Activated T-cell treated with anti-CD3 and anti-CD28 coated beads, Interleukin-2, amount 50 U/mL, for 72 hours (primary cell): ENCODE measurements at regions not wholly inside any gene's neighbourhood (a gene's known extent, or its start where the extent isn't known, plus 50 kb on each side); places are given as distances from the start of the nearest gene placed in this dataset.
"Not testable (repeated sequence)": the region's sequence is repeated elsewhere in the genome, so short reads cannot be mapped to it uniquely, and the experiment has no call there.

Experiments used
- ATAC-seq, 2 donors: fragments of 150-1000 bp; cut with Tn5 transposase; replicated peaks in 1 of 2; 2 replicates each; pipeline ENCODE4 v1.10.0; 2021; ENCODE audit warnings: moderate library complexity in 2 of 2, mild to moderate bottlenecking in 1 of 2
- DNase-seq, 2 donors: peaks; one replicate each; pipeline ENCODE4 v3.0.0; 2021 to 2022; ENCODE audit warnings: mixed read lengths in 1 of 2
- H3K27ac Mint-ChIP-seq: one replicate; pipeline ENCODE4 v1.8.0; 2022; ENCODE audit warnings: mild to moderate bottlenecking, moderate library complexity, mixed read lengths
- H3K27me3 Mint-ChIP-seq: one replicate; pipeline ENCODE4 v1.8.0; 2022; ENCODE audit warnings: low read depth, mixed read lengths
- H3K36me3 Mint-ChIP-seq, 2 donors: one replicate each; pipeline ENCODE4 v1.8.0; 2022; ENCODE audit warnings: mixed read lengths in 2 of 2, mild to moderate bottlenecking in 1 of 2; ENCODE audit not compliant: insufficient read depth in 2 of 2
- H3K4me1 Mint-ChIP-seq: one replicate; pipeline ENCODE4 v1.8.0; 2022; ENCODE audit warnings: low read depth, mixed read lengths
- H3K4me3 Mint-ChIP-seq, 2 donors: one replicate each; pipeline ENCODE4 v1.8.0; 2022; ENCODE audit warnings: mild to moderate bottlenecking in 2 of 2, mixed read lengths in 2 of 2, moderate library complexity in 2 of 2
- H3K9me3 Mint-ChIP-seq, 2 donors: one replicate each; pipeline ENCODE4 v1.8.0; 2022; ENCODE audit warnings: mixed read lengths in 2 of 2

GRCh38 chr13:111627596-111627995 is 307.2 kb downstream of the TEX29 start:
- H3K4me3 Mint-ChIP-seq: no peak overlapping the region
- no peak overlapping the region for H3K27ac Mint-ChIP-seq
- no peaks in the 10 kb centered on the region for H3K9me3 Mint-ChIP-seq
- H3K36me3 Mint-ChIP-seq: no peaks in the 10 kb centered on the region
- H3K27me3 Mint-ChIP-seq: no peaks in the 10 kb centered on the region
- DNase-seq (no peak), ATAC-seq (no peak)
- H3K4me1 Mint-ChIP-seq: no peaks in the 10 kb centered on the region

- no peak overlapping the region for H3K4me3 Mint-ChIP-seq
- H3K9me3 Mint-ChIP-seq: no peaks in the 10 kb centered on the region
- H3K36me3 Mint-ChIP-seq: no peaks in the 10 kb centered on the region
- ATAC-seq: no peak
- no peak for DNase-seq
- H3K27ac Mint-ChIP-seq: no peak overlapping the region
- no peaks in the 10 kb centered on the region for H3K27me3 Mint-ChIP-seq
- no peaks in the 10 kb centered on the region for H3K4me1 Mint-ChIP-seq
Observed at GRCh38 chr13:111629016-111629415, 308.6 kb downstream of the TEX29 start.

- Mint-ChIP-seq H3K36me3 (no peaks in the 10 kb centered on the region), H3K4me1 (no peaks in the 10 kb centered on the region), H3K27ac (no peak overlapping the region), H3K27me3 (no peaks in the 10 kb centered on the region), H3K9me3 (no peaks in the 10 kb centered on the region), H3K4me3 (no peak overlapping the region)
- no peak for DNase-seq
- ATAC-seq: no peak
Observed at GRCh38 chr13:111629457-111629856, 309.0 kb downstream of the TEX29 start.

DNA sequence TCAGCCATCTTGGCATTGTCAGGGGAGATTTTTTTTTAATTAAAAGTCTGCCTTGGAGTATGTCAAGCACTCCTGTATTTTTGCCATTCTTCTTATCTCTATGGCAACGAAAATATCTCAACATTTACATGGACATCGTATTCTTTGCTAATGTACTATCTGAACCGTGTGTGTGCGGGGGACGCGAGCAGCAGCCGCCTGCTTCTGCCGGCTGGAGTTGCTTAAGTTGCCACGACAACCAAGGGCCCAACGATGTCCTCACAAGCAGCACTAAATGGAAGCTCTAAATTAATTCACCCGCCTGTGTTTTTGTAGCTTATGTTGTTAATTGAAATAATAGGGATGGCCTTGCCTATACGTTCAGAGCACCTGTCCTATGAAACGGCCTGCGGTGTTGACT is 309.5 kb downstream of the TEX29 start:
- no peaks in the 10 kb centered on the region for H3K4me1 Mint-ChIP-seq
- ATAC-seq: no peak

GRCh38 chr13:111630406-111630805 is 310.0 kb downstream of the TEX29 start:
- DNase-seq (no peak), ATAC-seq (no peak)
- Mint-ChIP-seq H3K27me3 (no peaks in the 10 kb centered on the region), H3K4me3 (no peak overlapping the region), H3K4me1 (no peaks in the 10 kb centered on the region), H3K9me3 (no peaks in the 10 kb centered on the region), H3K27ac (no peak overlapping the region), H3K36me3 (no peaks in the 10 kb centered on the region)

More for the DNA sequence above, 309.5 kb downstream of the TEX29 start:
- Mint-ChIP-seq H3K9me3 (no peaks in the 10 kb centered on the region), H3K27me3 (no peaks in the 10 kb centered on the region), H3K36me3 (no peaks in the 10 kb centered on the region), H3K4me3 (no peak overlapping the region), H3K27ac (no peak overlapping the region)
- no peak for DNase-seq

DNA sequence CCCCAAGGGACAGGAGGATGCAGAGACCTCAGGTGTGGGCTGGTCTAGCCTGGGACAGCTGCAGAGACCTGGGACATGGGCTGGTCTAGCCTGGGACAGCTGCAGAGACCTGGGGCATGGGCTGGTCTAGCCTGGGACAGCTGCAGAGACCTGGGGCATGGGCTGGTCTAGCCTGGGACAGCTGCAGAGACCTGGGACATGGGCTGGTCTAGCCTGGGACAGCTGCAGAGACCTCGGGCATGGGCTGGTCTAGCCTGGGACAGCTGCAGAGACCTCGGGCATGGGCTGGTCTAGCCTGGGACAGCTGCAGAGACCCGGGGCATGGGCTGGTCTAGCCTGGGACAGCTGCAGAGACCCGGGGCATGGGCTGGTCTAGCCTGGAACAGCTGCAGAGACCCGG is 310.8 kb downstream of the TEX29 start:
- H3K36me3 Mint-ChIP-seq, H3K4me3 Mint-ChIP-seq, H3K9me3 Mint-ChIP-seq, ATAC-seq, H3K27me3 Mint-ChIP-seq, H3K4me1 Mint-ChIP-seq, DNase-seq, H3K27ac Mint-ChIP-seq: not testable (repeated sequence)

GRCh38 chr13:111632906-111633305 is 312.5 kb downstream of the TEX29 start:
- no peaks in the 10 kb centered on the region for H3K27me3 Mint-ChIP-seq
- no peak for ATAC-seq

DNA sequence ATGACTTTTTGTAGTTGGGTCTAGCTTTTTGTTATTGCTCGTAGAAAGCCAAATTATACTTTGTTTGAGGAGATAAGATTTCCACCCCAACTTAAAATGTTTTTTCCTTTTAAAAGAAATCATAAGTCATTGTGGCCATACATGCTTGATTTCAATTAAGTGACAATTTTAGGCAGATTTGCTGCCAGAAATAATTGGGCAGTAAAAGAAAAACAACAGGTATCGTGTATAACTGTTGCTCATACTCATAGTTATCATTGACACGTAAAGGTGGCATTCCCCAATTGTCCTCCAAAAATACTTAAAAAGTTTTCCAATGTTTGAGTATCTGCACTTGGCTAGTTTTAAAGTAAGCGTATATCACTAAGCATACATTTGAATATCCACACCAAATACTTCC is 313.0 kb downstream of the TEX29 start:
- no peaks in the 10 kb centered on the region for H3K27me3 Mint-ChIP-seq
- ATAC-seq: no peak
- no peak overlapping the region for H3K4me3 Mint-ChIP-seq
- H3K4me1 Mint-ChIP-seq: no peaks in the 10 kb centered on the region
- no peaks in the 10 kb centered on the region for H3K36me3 Mint-ChIP-seq
- no peak for DNase-seq
- H3K27ac Mint-ChIP-seq: no peak overlapping the region
- H3K9me3 Mint-ChIP-seq: no peaks in the 10 kb centered on the region

More at GRCh38 chr13:111632906-111633305, 312.5 kb downstream of the TEX29 start:
- Mint-ChIP-seq H3K27ac (no peak overlapping the region), H3K4me1 (no peaks in the 10 kb centered on the region), H3K36me3 (no peaks in the 10 kb centered on the region), H3K4me3 (no peak overlapping the region), H3K9me3 (no peaks in the 10 kb centered on the region)
- DNase-seq: no peak

DNA sequence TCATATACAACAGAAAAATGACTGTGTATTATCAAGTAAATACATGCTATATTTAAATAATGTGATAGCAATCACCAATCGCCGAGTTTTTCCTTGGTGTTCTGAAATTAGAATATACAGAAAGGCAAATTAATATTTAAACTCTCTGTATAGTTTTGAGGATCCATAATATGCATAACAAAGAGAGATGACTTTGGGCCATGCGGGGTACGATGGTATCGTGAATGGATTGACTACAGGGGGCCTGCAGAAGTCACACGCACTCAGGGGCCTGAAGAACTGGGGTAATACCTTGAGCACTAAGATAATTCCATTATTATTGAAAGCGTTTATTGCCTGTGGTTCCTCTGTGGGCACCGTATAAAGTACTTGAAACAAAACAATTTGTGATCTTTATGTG is 314.0 kb downstream of the TEX29 start:
- ATAC-seq: no peak
- Mint-ChIP-seq H3K27ac (no peak overlapping the region), H3K4me1 (no peaks in the 10 kb centered on the region), H3K27me3 (no peaks in the 10 kb centered on the region), H3K4me3 (no peak overlapping the region), H3K36me3 (no peaks in the 10 kb centered on the region), H3K9me3 (no peaks in the 10 kb centered on the region)
- DNase-seq: no peak

DNA sequence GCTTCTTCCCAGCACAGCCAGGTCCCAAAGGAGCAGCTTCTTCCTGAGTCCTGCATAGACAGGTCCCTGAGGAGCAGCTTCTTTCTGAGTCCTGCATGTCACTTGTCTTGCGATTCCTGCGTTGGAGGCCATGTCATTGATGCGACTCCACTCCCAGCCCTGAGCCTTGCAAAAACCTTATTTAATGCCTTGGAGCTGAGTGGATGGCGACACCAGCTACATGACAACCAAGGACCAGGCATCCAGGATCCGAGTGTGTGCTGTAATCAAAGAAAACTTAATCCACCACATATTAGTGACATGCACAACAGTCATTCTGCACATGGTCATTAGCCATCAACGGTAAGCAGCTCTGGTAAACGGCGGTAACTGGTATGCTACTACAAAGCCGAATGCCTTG is 315.8 kb downstream of the TEX29 start:
- H3K36me3 Mint-ChIP-seq: no peaks in the 10 kb centered on the region
- no peaks in the 10 kb centered on the region for H3K27me3 Mint-ChIP-seq
- DNase-seq: no peak
- no peaks in the 10 kb centered on the region for H3K4me1 Mint-ChIP-seq
- no peak overlapping the region for H3K27ac Mint-ChIP-seq
- no peak overlapping the region for H3K4me3 Mint-ChIP-seq
- H3K9me3 Mint-ChIP-seq: no peaks in the 10 kb centered on the region
- no peak for ATAC-seq

GRCh38 chr13:111636804-111637203 is 316.4 kb downstream of the TEX29 start:
- H3K27ac Mint-ChIP-seq: no peak overlapping the region
- DNase-seq: no peak
- no peaks in the 10 kb centered on the region for H3K36me3 Mint-ChIP-seq
- H3K27me3 Mint-ChIP-seq: no peaks in the 10 kb centered on the region
- no peaks in the 10 kb centered on the region for H3K4me1 Mint-ChIP-seq
- ATAC-seq: no peak
- H3K9me3 Mint-ChIP-seq: no peaks in the 10 kb centered on the region
- no peak overlapping the region for H3K4me3 Mint-ChIP-seq

GRCh38 chr13:111637365-111637764 is 316.9 kb downstream of the TEX29 start:
- no peak for ATAC-seq
- Mint-ChIP-seq H3K27me3 (no peaks in the 10 kb centered on the region), H3K4me3 (no peak overlapping the region), H3K4me1 (no peaks in the 10 kb centered on the region), H3K36me3 (no peaks in the 10 kb centered on the region), H3K9me3 (no peaks in the 10 kb centered on the region), H3K27ac (no peak overlapping the region)
- no peak for DNase-seq

GRCh38 chr13:111638233-111638632 is 317.8 kb downstream of the TEX29 start:
- ATAC-seq (no peak), DNase-seq (no peak)
- Mint-ChIP-seq H3K4me3 (no peak overlapping the region), H3K9me3 (no peaks in the 10 kb centered on the region), H3K36me3 (no peaks in the 10 kb centered on the region), H3K4me1 (no peaks in the 10 kb centered on the region), H3K27ac (no peak overlapping the region), H3K27me3 (no peaks in the 10 kb centered on the region)

DNA sequence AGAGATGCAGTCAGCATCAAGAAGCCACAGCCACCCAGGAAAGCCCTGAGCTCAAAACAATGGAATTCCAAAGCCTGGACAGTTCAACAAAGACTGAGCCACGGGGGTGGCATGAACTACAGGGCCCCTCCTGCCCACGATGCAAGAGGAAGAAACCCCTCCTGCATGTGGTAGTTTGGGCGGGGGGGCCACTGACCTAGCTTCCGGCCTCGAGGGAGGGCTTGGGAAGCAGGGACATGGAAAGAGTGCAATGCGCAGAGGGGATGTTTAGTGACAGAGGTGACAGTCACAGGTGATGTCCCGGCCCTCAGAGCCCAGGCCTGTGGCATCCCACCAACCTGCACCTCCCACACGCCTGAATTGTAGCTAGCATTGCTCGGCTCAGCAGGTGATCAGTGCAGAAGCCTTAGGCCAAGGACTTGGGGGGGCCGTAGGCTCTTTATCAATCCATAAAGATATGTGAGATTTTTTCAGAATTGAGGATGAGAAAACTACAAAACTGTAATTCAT is 318.8 kb downstream of the TEX29 start:
- Mint-ChIP-seq H3K9me3 (no peaks in the 10 kb centered on the region), H3K36me3 (no peaks in the 10 kb centered on the region), H3K27ac (no peak overlapping the region), H3K27me3 (no peaks in the 10 kb centered on the region), H3K4me3 (no peak overlapping the region), H3K4me1 (no peaks in the 10 kb centered on the region)
- DNase-seq (no peak), ATAC-seq (no peak)
